Activated T-cell treated with anti-CD3 and anti-CD28 coated beads, Interleukin-2, amount 50 U/mL, for 72 hours (primary cell): ENCODE measurements at regions not wholly inside any gene's neighbourhood (a gene's known extent, or its start where the extent isn't known, plus 50 kb on each side); places are given as distances from the start of the nearest gene placed in this dataset.

Experiments
- ATAC-seq, 2 donors: fragments of 150-1000 bp; cut with Tn5 transposase; replicated peaks in 1 of 2; 2 replicates each; pipeline ENCODE4 v1.10.0; 2021; ENCODE audit warnings: moderate library complexity in 2 of 2, mild to moderate bottlenecking in 1 of 2
- DNase-seq, 2 donors: peaks; one replicate each; pipeline ENCODE4 v3.0.0; 2021 to 2022; ENCODE audit warnings: mixed read lengths in 1 of 2
- H3K27ac Mint-ChIP-seq: one replicate; pipeline ENCODE4 v1.8.0; 2022; ENCODE audit warnings: mild to moderate bottlenecking, moderate library complexity, mixed read lengths
- H3K27me3 Mint-ChIP-seq: one replicate; pipeline ENCODE4 v1.8.0; 2022; ENCODE audit warnings: low read depth, mixed read lengths
- H3K36me3 Mint-ChIP-seq, 2 donors: one replicate each; pipeline ENCODE4 v1.8.0; 2022; ENCODE audit warnings: mixed read lengths in 2 of 2, mild to moderate bottlenecking in 1 of 2; ENCODE audit not compliant: insufficient read depth in 2 of 2
- H3K4me1 Mint-ChIP-seq: one replicate; pipeline ENCODE4 v1.8.0; 2022; ENCODE audit warnings: low read depth, mixed read lengths
- H3K4me3 Mint-ChIP-seq, 2 donors: one replicate each; pipeline ENCODE4 v1.8.0; 2022; ENCODE audit warnings: mild to moderate bottlenecking in 2 of 2, mixed read lengths in 2 of 2, moderate library complexity in 2 of 2
- H3K9me3 Mint-ChIP-seq, 2 donors: one replicate each; pipeline ENCODE4 v1.8.0; 2022; ENCODE audit warnings: mixed read lengths in 2 of 2

DNA sequence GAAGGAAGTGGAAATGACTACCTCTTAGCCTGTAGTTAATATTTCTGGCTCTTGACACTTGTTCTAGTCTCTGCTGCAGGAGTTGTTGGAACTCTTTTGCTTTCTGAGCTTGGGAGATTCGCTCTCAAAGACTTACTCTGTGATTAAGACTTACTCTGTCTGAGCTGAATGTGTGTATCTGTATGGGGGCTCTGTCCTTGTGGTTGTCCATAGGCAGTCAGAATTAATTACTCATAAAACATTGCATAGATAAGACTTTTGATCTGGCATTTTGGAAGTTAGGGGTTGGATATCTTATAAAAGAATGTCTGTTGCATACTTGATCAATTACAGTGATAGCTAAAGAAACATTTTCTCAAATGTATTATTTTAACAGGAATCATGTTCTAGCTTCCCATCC lies 199.2 kb upstream of the KIAA1217 start:
- ATAC-seq (no peak), DNase-seq (no peak)
- no peaks in the 10 kb centered on the region for H3K36me3 Mint-ChIP-seq
- no peak overlapping the region for H3K4me3 Mint-ChIP-seq
- no peaks in the 10 kb centered on the region for H3K4me1 Mint-ChIP-seq
- no peak overlapping the region for H3K27ac Mint-ChIP-seq
- peaks cover 5% of the 10 kb centered on the region for H3K27me3 Mint-ChIP-seq
- no peaks in the 10 kb centered on the region for H3K9me3 Mint-ChIP-seq

DNA sequence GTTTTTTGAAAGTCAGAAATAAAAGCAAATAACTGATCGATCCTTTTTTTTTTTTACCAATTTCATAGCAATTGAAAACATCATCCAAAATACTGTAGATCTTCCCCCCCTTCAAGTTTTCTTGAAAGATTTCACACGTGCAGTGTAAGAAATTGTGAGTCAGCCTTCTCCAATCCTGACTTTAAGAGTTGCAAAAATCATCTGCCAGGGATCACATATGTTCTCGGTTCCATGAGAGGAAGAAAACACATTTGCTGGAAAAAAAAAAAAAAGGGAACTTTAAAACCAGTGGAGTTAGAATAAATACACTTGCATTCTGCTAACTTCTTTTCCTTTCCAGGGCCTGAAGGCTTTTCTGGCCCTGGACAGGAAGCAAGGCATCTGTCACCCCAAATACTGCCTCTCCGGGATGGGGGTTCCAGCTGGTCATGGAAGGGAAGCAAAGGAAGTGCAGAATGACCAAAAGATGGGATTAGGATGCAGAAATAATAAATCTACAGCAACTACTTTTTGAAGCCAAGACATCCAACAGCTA lies 198.4 kb upstream of the KIAA1217 start:
- no peak for ATAC-seq
- peaks cover 5% of the 10 kb centered on the region for H3K27me3 Mint-ChIP-seq

GRCh38 chr10:24012249-24012803 lies 196.6 kb upstream of the KIAA1217 start:
- Mint-ChIP-seq H3K36me3 (no peaks in the 10 kb centered on the region), H3K27me3 (peaks cover 5% of the 10 kb centered on the region), H3K9me3 (no peaks in the 10 kb centered on the region), H3K4me1 (no peaks in the 10 kb centered on the region), H3K4me3 (no peak overlapping the region), H3K27ac (no peak overlapping the region)
- no peak for ATAC-seq
- no peak for DNase-seq

More for the DNA sequence above, 198.4 kb upstream of the KIAA1217 start:
- Mint-ChIP-seq H3K9me3 (no peaks in the 10 kb centered on the region), H3K4me1 (no peaks in the 10 kb centered on the region), H3K27ac (no peak overlapping the region), H3K36me3 (no peaks in the 10 kb centered on the region), H3K4me3 (no peak overlapping the region)
- no peak for DNase-seq

DNA sequence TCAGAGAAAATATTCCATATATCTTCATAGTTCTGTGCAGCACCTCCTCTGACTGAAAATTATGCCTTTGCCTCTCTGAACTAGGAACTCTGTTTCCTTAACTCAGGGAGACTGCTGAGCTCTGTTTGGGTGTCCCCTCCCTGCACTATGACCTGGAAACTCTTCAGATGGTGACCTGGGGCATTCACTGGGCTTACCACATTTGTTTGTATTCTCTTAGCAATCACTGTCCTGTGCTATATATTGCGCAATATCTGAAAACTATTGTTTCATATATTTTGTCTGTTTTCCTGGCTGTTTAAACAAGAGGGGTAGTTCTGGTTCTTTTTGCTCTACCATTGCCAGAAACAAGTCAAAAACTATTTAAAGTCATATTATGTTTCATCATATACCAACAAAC lies 181.8 kb upstream of the KIAA1217 start:
- Mint-ChIP-seq H3K27me3 (no peaks in the 10 kb centered on the region), H3K4me3 (no peak overlapping the region), H3K36me3 (no peaks in the 10 kb centered on the region), H3K9me3 (peaks cover 1 to 2% of the 10 kb centered on the region in 2 donors), H3K27ac (no peak overlapping the region), H3K4me1 (no peaks in the 10 kb centered on the region)
- ATAC-seq, result no peak
- DNase-seq, result no peak

DNA sequence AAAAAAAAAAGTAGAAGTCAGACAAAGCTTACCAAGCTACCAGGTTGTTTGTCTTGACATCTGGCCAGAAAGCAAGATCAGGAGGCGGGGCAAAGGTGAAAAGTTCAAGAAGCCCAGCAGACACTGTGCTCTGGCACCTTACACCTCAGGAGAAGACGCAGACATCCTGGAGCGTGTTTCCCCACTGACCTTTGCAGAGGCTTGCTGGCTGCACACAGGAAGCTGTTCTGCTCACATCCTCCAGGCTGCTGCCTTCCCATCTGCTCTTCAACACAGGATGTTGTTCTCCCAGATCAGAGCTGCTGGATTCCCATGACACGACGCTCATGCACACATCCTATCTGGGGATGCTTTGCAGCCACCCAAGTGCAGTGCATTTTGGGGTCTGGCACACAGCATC lies 174.4 kb upstream of the KIAA1217 start:
- peaks cover 5 to 9% of the 10 kb centered on the region in 2 donors for H3K9me3 Mint-ChIP-seq
- H3K27me3 Mint-ChIP-seq, result no peaks in the 10 kb centered on the region
- no peaks in the 10 kb centered on the region for H3K4me1 Mint-ChIP-seq
- no peak overlapping the region for H3K27ac Mint-ChIP-seq
- no peak for DNase-seq
- H3K36me3 Mint-ChIP-seq, result no peaks in the 10 kb centered on the region
- ATAC-seq, result no peak
- no peak overlapping the region for H3K4me3 Mint-ChIP-seq

GRCh38 chr10:24035761-24036160 lies 173.2 kb upstream of the KIAA1217 start:
- DNase-seq (no peak), ATAC-seq (no peak)
- Mint-ChIP-seq H3K9me3 (peaks cover 4 to 10% of the 10 kb centered on the region in 2 donors), H3K27me3 (no peaks in the 10 kb centered on the region), H3K4me1 (no peaks in the 10 kb centered on the region), H3K36me3 (no peaks in the 10 kb centered on the region), H3K4me3 (no peak overlapping the region), H3K27ac (no peak overlapping the region)

GRCh38 chr10:24039315-24039714 lies 169.6 kb upstream of the KIAA1217 start:
- no peak for ATAC-seq
- Mint-ChIP-seq H3K4me1 (no peaks in the 10 kb centered on the region), H3K27me3 (no peaks in the 10 kb centered on the region), H3K4me3 (no peak overlapping the region), H3K9me3 (peaks cover 4 to 10% of the 10 kb centered on the region in 2 donors), H3K27ac (no peak overlapping the region), H3K36me3 (no peaks in the 10 kb centered on the region)
- DNase-seq, result no peak

DNA sequence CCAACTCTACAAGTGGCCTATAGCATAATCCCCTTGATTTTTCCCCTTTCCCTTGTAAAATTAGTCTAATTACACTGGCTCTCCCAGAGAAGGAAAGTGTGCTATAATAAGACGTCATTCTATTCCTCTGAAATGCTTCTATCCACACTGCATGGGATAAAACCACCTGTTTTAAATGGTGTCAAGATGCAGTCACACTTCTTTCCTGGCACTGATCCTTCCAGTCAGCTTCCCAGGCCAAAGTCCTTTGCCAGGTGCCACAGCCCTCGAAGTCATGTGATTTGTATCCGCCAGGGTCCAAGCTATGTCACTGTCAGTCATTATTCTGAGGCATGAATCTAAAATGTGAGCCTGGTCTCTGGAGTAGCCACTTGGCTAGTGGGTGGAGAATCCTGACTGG lies 169.0 kb upstream of the KIAA1217 start:
- no peak for DNase-seq
- ATAC-seq, result no peak
- no peak overlapping the region for H3K27ac Mint-ChIP-seq
- H3K27me3 Mint-ChIP-seq, result no peaks in the 10 kb centered on the region
- no peaks in the 10 kb centered on the region for H3K36me3 Mint-ChIP-seq
- H3K4me3 Mint-ChIP-seq, result no peak overlapping the region
- peaks cover 2 to 12% of the 10 kb centered on the region in 2 donors for H3K9me3 Mint-ChIP-seq
- H3K4me1 Mint-ChIP-seq, result no peaks in the 10 kb centered on the region

DNA sequence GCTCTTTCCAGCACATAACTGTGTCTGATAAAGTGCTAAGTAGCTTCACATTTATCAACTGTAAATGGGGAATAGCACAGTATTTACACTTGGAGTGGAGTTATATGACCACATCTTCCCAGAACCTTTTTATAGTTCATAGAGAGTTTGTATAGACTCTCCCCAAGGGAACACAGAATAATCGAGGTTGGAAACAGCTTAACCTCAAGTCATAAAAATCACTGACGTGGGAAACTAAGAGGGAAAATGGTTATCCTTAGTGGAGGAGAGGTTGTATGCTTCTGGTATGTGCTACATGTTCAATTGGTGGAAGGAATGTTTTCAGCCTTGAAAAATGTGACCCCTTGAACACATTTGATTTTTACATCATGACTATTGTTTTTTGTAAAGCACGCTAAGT lies 167.9 kb upstream of the KIAA1217 start:
- DNase-seq (no peak), ATAC-seq (no peak)
- H3K36me3 Mint-ChIP-seq, result no peaks in the 10 kb centered on the region
- H3K9me3 Mint-ChIP-seq, result peaks cover under 1 to 9% of the 10 kb centered on the region in 2 donors
- no peaks in the 10 kb centered on the region for H3K4me1 Mint-ChIP-seq
- no peaks in the 10 kb centered on the region for H3K27me3 Mint-ChIP-seq
- no peak overlapping the region for H3K4me3 Mint-ChIP-seq
- H3K27ac Mint-ChIP-seq, result no peak overlapping the region

DNA sequence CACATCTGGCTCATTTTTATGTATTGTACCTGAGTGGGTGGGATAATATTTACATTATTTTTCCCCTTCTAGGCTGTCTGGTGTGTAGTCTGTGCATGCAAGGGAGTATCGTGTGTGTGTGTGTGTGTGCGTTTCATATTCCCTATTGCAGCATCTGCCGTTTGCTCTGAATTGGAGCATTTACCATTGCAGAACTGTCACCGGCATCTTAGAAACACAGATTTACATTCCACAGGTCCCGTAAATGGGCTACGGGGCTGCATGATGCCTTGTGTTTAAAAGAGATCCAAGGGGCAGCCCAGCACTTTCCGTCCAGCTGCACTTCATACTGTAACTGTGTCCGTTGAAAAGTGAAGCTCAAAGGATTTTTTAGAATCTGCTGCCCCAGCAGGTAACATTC lies 167.1 kb upstream of the KIAA1217 start:
- Mint-ChIP-seq H3K4me1 (no peaks in the 10 kb centered on the region), H3K36me3 (no peaks in the 10 kb centered on the region), H3K9me3 (peaks cover 3 to 7% of the 10 kb centered on the region in 2 donors), H3K27ac (no peak overlapping the region), H3K27me3 (no peaks in the 10 kb centered on the region), H3K4me3 (no peak overlapping the region)
- ATAC-seq, result no peak
- no peak for DNase-seq

DNA sequence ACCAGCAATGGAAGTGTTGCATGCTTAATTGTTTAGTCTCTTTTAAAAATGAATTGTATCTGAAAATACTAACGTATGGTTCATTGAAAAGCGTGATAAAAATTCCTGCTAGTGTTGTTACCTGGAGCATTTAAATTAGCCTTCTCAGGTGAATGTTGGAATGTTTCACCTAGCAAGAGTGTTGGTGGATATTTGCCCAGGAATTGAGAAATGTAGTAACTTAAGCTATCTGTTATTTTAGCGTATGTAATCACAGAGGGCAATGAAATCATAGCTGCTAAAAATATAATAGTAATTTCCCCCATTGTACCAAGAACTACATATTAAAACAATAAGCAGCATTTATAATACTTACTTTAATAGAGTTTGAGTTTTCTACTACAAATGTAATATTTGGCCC lies 166.1 kb upstream of the KIAA1217 start:
- H3K4me1 Mint-ChIP-seq, result no peaks in the 10 kb centered on the region
- no peaks in the 10 kb centered on the region for H3K27me3 Mint-ChIP-seq
- H3K27ac Mint-ChIP-seq, result no peak overlapping the region
- DNase-seq, result no peak
- no peak overlapping the region for H3K4me3 Mint-ChIP-seq
- H3K36me3 Mint-ChIP-seq, result no peaks in the 10 kb centered on the region
- no peak for ATAC-seq
- peaks cover 3 to 6% of the 10 kb centered on the region in 2 donors for H3K9me3 Mint-ChIP-seq

- no peak for DNase-seq
- no peaks in the 10 kb centered on the region for H3K27me3 Mint-ChIP-seq
- no peak overlapping the region for H3K27ac Mint-ChIP-seq
- H3K36me3 Mint-ChIP-seq, result no peaks in the 10 kb centered on the region
- H3K4me1 Mint-ChIP-seq, result no peaks in the 10 kb centered on the region
- ATAC-seq, result no peak
- H3K9me3 Mint-ChIP-seq, result peaks cover 3 to 4% of the 10 kb centered on the region in 2 donors
- H3K4me3 Mint-ChIP-seq, result no peak overlapping the region
These were observed 162.9 kb upstream of the KIAA1217 start for GRCh38 chr10:24046060-24046459.

- peaks cover 4 to 7% of the 10 kb centered on the region in 2 donors for H3K9me3 Mint-ChIP-seq
- H3K27ac Mint-ChIP-seq, result no peak overlapping the region
- no peaks in the 10 kb centered on the region for H3K27me3 Mint-ChIP-seq
- H3K4me1 Mint-ChIP-seq, result no peaks in the 10 kb centered on the region
- no peak for DNase-seq
- ATAC-seq, result no peak
- H3K4me3 Mint-ChIP-seq, result no peak overlapping the region
- H3K36me3 Mint-ChIP-seq, result no peaks in the 10 kb centered on the region
These were observed 161.8 kb upstream of the KIAA1217 start for GRCh38 chr10:24047176-24047575.

DNA sequence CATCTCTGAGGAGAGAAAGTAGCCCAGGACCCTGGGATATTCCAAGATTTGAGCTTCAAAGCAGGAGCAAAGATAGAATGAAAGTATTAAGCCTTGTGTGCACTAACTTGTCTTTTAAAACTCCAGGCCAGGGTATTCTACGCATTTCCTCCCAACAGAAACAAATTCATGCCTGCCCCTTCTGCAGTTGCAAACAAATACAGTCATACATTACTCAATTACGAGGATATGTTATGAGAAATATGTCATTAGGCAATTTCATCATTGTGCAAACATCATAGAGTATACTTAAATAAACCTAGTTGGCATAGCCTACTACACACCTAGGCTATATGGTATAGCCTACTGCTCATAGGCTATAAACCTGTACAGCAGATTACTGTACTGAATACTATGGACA lies 154.5 kb upstream of the KIAA1217 start:
- Mint-ChIP-seq H3K4me1 (no peaks in the 10 kb centered on the region), H3K9me3 (peaks cover 0 to 4% of the 10 kb centered on the region in 2 donors), H3K4me3 (no peak overlapping the region), H3K27ac (no peak overlapping the region), H3K36me3 (no peaks in the 10 kb centered on the region), H3K27me3 (no peaks in the 10 kb centered on the region)
- ATAC-seq (no peak), DNase-seq (no peak)
